Bronchial epithelial cell (primary cell): ENCODE measurements at regions not wholly inside any gene's neighbourhood (a gene's known extent, or its start where the extent isn't known, plus 50 kb on each side); places are given as distances from the start of the nearest gene placed in this dataset.

Experiments used
- DNase-seq: peaks from one replicate; pipeline ENCODE4 v3.0.0-alpha.2; 2010; ENCODE audit warnings: low read depth
- FAIRE-seq: peaks from 2 replicates; lab custom pipeline; 2011; peaks lifted over from hg19 to GRCh38; lab: Jason Lieb, UNC
- H3K27me3 ChIP-seq: 2 replicates; pipeline ENCODE4 v1.5.1; 2011; ENCODE audit warnings: low read length; ENCODE audit not compliant: control insufficient read depth, insufficient read depth
- H3K36me3 ChIP-seq: 2 replicates; pipeline ENCODE4 v1.5.1; 2011; ENCODE audit warnings: low read length; ENCODE audit not compliant: control insufficient read depth, insufficient read depth
- H3K4me3 ChIP-seq: 2 replicates; pipeline ENCODE4 v1.5.1; 2011; ENCODE audit warnings: mild to moderate bottlenecking, low read depth, low read length, control low read depth
- TF ChIP-seq, protein P1 (sequence below): IDR thresholded peaks from 2 replicates; pipeline ENCODE4 v1.5.1; 2011; ENCODE audit warnings: mild to moderate bottlenecking, moderate library complexity, low read length, control low read depth, inconsistent platforms; ENCODE audit not compliant: insufficient read depth, severe bottlenecking

- no peak for DNase-seq
- no peak for FAIRE-seq
- H3K4me3 ChIP-seq: no peak overlapping the region
- H3K27me3 ChIP-seq: no peaks in the 10 kb centered on the region
- TF ChIP-seq, protein P1, sequence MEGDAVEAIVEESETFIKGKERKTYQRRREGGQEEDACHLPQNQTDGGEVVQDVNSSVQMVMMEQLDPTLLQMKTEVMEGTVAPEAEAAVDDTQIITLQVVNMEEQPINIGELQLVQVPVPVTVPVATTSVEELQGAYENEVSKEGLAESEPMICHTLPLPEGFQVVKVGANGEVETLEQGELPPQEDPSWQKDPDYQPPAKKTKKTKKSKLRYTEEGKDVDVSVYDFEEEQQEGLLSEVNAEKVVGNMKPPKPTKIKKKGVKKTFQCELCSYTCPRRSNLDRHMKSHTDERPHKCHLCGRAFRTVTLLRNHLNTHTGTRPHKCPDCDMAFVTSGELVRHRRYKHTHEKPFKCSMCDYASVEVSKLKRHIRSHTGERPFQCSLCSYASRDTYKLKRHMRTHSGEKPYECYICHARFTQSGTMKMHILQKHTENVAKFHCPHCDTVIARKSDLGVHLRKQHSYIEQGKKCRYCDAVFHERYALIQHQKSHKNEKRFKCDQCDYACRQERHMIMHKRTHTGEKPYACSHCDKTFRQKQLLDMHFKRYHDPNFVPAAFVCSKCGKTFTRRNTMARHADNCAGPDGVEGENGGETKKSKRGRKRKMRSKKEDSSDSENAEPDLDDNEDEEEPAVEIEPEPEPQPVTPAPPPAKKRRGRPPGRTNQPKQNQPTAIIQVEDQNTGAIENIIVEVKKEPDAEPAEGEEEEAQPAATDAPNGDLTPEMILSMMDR: no peak
- H3K36me3 ChIP-seq: no peaks in the 10 kb centered on the region
Observed at GRCh38 chr6:113112086-113112485, 745.1 kb upstream of the MARCKS start.

DNA sequence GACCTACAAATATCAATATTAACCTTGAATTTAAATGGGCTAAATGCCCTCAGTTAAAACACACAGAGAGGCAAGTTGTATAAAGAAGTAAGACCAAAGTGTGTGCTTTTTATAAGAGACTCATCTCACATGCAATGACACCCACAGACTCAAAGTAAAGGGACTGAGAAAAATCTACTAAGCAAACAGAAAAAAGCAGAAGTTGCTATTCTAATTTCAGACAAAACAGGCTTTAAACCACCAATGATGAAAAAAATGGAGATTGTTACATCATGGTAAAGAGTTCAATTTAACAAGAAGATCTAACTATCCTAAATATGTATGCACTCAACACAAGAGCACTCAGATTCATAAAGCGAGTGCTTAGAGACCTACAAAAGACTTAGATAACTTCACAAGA lies 741.9 kb upstream of the MARCKS start:
- DNase-seq: no peak
- TF ChIP-seq, protein P1: no peak
- H3K4me3 ChIP-seq: no peak overlapping the region
- H3K36me3 ChIP-seq: no peaks in the 10 kb centered on the region
- no peak for FAIRE-seq
- H3K27me3 ChIP-seq: no peaks in the 10 kb centered on the region

- Histone ChIP-seq H3K27me3 (no peaks in the 10 kb centered on the region), H3K36me3 (no peaks in the 10 kb centered on the region), H3K4me3 (no peak overlapping the region)
- DNase-seq (peak; percentile 97), FAIRE-seq (no peak)
- TF ChIP-seq, protein P1: no peak
Observed at GRCh38 chr6:113120224-113120581, 736.9 kb upstream of the MARCKS start.

- Histone ChIP-seq H3K4me3 (no peak overlapping the region), H3K27me3 (no peaks in the 10 kb centered on the region), H3K36me3 (no peaks in the 10 kb centered on the region)
- TF ChIP-seq, protein P1: no peak
- FAIRE-seq (peak; percentile 28), DNase-seq (peak; percentile 96)
Observed at GRCh38 chr6:113120582-113121285, 736.4 kb upstream of the MARCKS start.

DNA sequence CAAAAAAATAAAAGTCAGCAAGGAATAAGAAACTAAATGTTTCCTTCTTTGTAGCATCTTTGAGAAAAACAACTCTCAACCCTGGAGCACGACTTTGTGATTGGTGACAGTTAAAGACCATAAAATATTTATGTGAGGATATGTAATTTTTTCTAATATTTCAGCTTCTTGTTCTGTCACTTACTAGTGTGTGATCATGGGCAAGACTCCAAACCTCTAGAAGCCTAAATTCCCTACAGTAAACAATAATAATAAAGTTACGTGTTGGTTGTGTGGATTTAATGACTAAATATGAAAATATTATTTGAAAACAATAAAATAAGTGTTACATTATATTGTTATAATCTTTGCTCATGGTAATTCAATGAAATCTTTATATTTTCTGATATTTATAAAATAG lies 735.6 kb upstream of the MARCKS start:
- Histone ChIP-seq H3K4me3 (no peak overlapping the region), H3K36me3 (no peaks in the 10 kb centered on the region), H3K27me3 (no peaks in the 10 kb centered on the region)
- FAIRE-seq: no peak
- no peak for DNase-seq
- TF ChIP-seq, protein P1: no peak

- H3K27me3 ChIP-seq: no peaks in the 10 kb centered on the region
- FAIRE-seq: peak; percentile 66
- TF ChIP-seq, protein P1: peak; percentile 15
- H3K4me3 ChIP-seq: no peak overlapping the region
- no peaks in the 10 kb centered on the region for H3K36me3 ChIP-seq
- peak; percentile 83 for DNase-seq
Observed at GRCh38 chr6:113122060-113122459, 735.1 kb upstream of the MARCKS start.
